Sciatic nerve (tissue), 2 donors: ENCODE measurements at regions not wholly inside any gene's neighbourhood (a gene's known extent, or its start where the extent isn't known, plus 50 kb on each side); places are given as distances from the start of the nearest gene placed in this dataset.
A peak's percentile ranks its signal among the peaks of the same experiment; 100 is the strongest.
"Not testable (repeated sequence)": the region's sequence is repeated elsewhere in the genome, so short reads cannot be mapped to it uniquely, and the experiment has no call there.

ENCODE experiments used
- ATAC-seq: fragments of 200-7000 bp; cut with Tn5 transposase; one replicate; pipeline ENCODE4 v1.9.1; 2020; ENCODE audit warnings: mild to moderate bottlenecking, moderate library complexity
- DNase-seq: peaks from one replicate; pipeline ENCODE4 v3.0.0-alpha.2; 2020; ENCODE audit warnings: low spot score
- intact Hi-C: fragments of 100-400 bp; cut with DNase I; formaldehyde crosslinking; loops from one replicate; pipeline ENCODE4 v1.14.2; 2022
- donor health status: DM: no; HTN: no; CAD: no.
- donor health status: DM: no; HTN: no; CAD: no.

DNA sequence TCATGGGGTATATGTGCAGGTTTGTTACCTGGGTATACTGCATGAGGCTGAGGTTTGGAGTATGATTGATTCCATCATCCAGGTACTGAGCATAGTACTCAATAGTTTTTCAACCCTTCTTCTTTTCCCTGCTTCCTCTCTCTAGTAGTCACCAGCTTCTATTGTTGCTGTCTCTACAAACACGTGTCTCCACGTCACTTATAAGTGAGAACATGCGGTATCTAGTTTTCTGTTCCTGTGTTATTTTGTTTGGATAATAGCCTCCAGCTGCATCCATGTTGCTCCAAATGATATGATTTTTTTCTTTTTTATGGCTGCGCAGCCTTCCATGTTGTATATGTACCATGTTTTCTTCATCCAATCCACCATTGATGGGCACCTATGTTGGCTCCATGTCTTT is 214.8 kb upstream of the TFPI start:
- ATAC-seq (no peak), DNase-seq (no peak)
- intact Hi-C loops = no loop called here

DNA sequence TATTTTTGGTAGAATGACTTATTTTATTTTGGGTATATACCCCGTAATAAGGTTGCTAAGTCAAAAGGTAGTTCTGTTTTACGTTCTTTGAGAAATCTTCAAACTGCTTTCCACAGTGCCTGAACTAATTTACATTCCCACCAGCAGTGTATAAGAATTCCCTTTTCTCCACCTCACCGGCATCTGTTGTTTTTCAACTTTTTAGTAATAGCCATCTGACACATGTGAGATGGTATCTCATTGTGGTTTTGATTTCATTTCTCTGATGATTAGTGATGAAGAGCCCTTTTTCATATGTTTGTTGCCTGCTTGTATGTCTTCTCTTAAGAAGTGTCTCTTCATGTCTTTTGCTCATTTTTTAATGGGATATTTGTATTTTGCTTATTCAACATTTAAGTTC is 215.2 kb upstream of the TFPI start:
- no peak for DNase-seq

DNA sequence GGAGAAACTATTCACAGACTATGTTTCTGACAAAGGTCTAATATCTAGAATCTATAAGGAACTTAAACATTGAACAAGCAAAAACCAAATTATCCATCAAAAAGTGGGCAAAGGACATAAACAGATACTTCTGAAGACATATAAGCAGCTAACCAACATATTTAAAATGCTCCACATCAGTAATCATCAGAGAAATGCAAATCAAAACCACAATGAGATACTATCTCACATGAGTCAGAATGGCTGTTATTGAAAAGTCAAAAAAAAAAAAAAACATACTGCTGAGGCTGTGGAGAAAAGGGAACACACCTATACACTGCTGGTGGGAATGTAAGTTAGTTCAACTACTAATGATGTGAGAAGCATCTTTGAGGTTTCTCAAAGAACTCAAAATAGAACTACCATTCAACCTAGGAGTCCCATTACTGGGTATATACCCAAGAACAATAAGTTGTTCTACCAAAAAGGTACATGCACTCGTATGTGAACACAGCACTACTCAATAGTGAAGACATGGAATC is 220.4 kb upstream of the TFPI start:
- intact Hi-C loops = no loop called here
- no peak for DNase-seq
- no peak for ATAC-seq

More for the DNA sequence above, 215.2 kb upstream of the TFPI start:
- intact Hi-C loops = no loop called here
- ATAC-seq = no peak

DNA sequence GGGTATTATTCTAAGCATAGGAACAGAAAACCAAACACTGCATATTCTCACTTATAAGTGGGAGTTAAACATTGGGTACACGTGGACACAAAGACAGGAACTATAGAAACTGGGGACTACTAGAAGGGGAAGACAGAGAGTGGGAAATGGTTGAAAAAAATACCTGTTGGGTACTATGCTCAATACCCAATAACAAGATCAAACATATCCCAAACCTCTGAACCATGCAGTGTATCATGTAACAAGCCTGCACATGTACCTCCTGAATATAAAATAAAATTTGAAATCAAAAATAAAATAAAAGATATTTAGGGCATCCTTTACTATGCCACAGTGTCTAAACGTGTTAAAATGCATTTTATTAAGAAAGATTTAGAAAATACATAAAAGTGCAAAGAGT is 221.0 kb upstream of the TFPI start:
- no peak for DNase-seq
- intact Hi-C loops = no loop called here
- no peak for ATAC-seq

DNA sequence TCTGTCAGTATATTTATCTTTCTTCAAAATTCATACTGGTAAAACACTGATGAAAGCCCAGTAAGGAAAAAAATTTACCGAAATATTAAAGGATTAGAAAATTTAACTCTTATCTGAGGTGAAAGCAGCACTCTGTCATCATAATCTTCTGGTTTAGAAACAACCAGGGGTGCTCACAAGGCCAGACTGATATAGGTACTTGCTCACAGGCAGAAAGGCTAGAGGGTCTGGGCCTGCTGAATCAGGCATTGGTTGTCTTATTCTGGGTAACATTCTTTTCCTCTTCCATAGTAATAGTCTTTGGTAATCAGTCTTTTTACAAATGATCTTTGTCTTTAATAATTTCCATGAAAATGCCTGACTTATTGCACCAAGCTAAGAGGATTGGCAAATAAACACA is 221.4 kb upstream of the TFPI start:
- ATAC-seq (no peak), DNase-seq (no peak)
- intact Hi-C loops = no loop called here

DNA sequence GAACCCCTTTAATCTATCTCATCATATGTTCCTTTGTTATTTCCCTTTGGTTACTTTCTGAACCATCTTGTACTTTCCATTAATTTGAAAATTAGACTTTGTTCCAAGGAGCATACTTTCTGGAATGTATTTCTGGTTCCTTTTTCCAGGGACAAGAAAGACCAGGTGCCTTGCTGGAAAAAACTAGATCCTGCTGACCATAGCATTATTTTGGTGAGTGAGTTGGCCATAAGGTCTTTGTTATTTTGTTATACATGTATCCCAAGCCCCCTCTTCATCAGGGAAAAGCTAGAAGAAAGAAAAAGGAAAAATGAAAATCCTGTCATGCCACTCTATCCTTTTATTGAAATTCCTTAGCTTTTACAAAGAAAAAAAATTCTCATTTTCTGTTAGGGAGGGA is 228.1 kb upstream of the TFPI start:
- intact Hi-C loops = loop anchor here (5.0 kb wide), 1 partner anchor 1770 kb away; no protein-coding TSS in a partner anchor
- ATAC-seq (no peak), DNase-seq (no peak)

DNA sequence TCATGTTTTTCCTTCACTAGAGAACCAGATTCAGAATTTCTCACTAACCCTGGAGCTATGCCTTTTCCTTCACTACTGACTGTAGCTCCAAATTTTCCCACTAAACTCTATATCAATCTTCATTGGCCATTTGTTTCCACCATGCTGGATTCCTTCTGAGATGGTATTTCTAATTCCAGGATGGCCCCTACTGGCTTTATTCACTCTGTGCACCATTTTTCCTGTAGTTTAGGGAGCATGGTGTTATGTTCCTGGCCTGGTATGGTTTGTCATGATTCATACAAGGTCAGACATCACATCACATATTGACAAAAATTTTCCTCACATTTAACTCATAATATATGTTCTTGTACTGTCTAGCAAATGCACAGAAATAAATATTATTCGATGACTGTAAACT is 229.2 kb upstream of the TFPI start:
- intact Hi-C loops = loop anchor here (5.0 kb wide), 1 partner anchor 1769 kb away; no protein-coding TSS in a partner anchor
- DNase-seq (no peak), ATAC-seq (no peak)

DNA sequence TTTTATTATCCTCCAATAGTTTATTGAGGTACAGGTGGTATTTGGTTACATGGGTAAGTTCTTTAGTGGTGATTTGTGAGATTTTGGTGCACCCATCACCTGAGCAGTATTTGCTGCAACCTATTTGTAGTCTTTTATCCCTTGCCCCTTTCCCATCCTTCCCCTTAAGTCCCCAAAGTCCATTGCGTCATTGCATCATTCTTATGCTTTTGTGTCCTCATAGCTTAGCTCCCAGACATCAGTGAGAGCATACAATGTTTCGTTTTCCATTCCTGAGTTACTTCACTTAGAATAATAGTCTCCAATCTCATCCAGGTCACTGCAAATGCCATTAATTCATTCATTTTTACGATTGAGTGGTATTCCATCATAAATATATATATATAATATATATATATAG is 229.9 kb upstream of the TFPI start:
- DNase-seq, ATAC-seq: not testable (repeated sequence)
- intact Hi-C loops = loop anchor here (5.0 kb wide), 1 partner anchor 1768 kb away; no protein-coding TSS in a partner anchor

DNA sequence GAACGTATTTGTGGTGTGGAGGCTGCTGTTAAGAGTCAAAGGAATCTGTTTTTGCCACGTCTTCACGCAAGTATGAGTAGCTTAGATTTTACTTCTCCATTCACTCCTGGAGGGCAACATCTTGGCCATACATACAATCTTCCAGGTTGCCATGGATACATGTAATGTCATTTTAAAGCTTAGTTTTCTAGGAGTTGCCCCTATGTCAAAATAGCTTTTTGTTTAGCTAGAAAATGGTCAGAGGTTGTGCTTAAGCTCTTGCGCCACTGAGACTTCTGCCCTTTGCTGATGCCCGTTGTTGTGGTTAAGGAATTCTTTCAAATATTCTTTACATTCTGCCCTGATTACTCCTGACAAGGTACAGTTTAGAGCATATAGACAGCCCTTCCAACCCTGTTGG is 245.4 kb upstream of the TFPI start:
- ATAC-seq (no peak), DNase-seq (no peak)
- intact Hi-C loops = no loop called here

DNA sequence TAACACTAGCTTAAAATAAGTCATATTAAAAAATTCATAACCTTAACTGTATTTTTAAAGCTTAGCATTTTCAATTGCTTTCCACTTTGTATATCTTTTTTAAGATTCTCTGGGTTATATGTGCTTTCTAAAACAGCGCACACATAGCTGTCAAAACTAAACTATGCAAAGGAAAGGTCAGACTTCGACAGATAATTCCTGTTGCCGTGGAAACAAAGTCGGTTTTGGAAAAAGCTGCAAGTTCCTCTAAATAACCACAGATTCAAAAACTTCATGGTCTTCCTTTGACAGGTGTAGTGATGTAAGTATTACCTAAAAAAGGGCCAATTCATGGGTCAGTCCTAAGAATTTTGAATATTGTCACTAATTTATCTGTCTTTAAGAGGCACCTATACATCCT is 249.6 kb upstream of the TFPI start:
- intact Hi-C loops = no loop called here

DNA sequence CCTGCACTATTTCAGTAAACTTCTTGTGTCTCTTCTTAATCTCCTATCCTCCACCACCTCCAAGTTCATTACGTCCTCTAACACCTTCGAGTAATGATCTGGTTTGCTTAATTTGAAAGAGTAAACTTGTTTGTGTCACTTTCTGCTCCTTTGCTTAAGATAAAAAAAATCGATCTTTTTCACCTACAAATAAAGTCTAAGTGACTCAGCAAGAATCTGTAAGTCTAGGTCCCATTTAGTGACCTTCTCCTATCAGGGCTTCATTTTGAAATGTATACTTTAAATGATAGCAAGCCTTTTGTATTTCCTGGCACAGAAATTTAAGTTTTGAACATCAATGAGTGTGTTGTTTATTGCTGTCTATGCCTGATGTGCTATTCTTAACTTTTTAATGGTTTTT is 260.9 kb upstream of the TFPI start:
- DNase-seq = no peak
- ATAC-seq = no peak
- intact Hi-C loops = no loop called here

More for the DNA sequence above, 249.6 kb upstream of the TFPI start:
- ATAC-seq = no peak
- DNase-seq = no peak

DNA sequence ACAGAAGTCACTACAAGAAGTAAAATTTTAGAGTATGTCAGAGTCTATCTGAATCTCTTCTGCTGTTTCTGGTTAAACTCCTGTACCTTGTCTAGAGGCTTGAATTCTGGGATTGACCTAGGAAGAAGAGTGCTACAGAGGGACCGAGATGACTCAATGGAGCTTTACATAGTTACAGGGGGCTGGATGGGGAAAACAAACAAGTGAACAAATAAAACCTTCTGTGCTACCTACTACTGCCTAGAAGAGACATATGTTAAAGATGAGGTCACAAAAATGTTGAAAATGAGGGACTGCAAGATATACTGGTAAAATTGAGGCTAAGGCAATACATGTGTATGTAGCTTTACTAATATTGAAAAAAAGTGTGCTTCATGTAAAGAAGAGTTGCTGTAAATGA is 265.4 kb upstream of the TFPI start:
- ATAC-seq = no peak
- intact Hi-C loops = no loop called here
- DNase-seq = no peak

DNA sequence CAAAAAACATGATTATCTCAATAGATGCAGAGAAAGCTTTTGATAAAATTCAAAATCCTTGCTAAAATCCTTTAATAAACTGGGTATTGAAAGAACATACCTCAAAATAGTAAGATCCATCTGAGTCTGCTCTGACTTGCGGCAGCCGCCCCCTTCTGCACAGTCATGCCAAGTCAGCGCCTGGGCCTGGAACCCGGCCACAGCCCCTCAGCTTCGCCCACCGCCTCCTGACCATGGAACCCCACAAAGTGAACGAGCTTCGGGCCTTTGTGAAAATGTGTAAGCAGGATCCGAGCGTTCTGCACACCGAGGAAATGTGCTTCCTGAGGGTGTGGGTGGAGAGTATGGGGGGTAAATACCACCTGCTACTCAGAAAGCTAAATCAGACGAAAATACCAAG is 270.9 kb upstream of the TFPI start:
- DNase-seq = no peak
- no peak for ATAC-seq
- intact Hi-C loops = no loop called here

DNA sequence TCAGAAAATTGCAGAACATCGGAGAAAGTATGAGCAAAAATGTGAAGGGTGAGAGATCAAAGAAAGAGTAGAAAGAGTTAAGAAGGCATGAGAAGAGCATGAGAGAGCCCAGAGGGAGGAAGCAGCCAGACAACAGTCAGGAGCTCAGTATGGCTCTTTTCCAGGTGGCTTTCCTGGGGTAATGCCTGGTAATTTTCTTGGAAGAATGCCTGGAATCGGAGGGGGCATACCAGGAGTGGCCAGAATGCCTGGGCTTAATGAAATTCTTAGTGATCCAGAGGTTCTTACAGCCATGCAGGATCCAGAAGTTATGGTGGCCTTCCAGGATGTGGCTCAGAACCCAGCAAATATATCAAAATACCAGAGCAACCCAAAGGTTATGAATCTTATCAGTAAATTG is 271.8 kb upstream of the TFPI start:
- intact Hi-C loops = no loop called here
- ATAC-seq = no peak
- DNase-seq = no peak

DNA sequence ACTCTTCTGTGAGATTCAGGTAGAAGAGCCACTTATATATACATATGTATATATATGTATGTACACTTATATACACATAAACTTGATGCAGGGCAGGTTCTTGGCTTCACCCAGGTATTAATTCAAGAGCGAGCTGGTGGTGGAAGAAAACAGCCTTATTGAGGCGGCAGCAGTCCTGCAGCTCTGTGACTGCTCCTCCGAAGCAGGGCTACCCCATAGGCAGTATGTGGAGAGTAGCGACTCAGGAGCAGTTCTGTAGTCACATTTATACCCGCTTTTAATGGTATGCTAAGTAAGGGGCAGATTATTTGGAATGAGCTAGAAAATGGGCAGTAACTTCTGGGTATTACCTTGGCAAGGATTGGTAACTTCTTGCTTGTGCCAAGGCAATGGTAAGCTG is 280.6 kb upstream of the TFPI start:
- intact Hi-C loops = no loop called here
- ATAC-seq (no peak), DNase-seq (no peak)

DNA sequence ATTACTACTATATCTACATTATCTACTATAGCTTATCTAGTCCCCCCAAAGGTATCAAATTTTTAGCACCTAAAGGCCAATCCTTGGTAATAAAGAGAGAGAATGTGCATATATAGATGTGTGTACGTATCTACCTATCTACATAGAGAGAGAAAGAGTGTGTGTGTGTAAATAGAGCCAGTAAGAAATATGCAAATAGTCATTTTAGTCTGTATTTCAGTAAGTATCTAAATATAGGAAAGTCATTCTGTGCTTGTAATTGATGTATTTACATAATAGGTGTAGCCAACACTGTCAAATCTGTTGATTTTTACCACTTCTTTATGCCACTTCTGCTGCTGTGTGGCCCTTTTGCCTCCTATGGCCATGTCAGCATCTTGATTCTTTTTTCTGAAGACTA is 284.5 kb upstream of the TFPI start:
- no peak for DNase-seq
- intact Hi-C loops = no loop called here
- ATAC-seq = no peak

DNA sequence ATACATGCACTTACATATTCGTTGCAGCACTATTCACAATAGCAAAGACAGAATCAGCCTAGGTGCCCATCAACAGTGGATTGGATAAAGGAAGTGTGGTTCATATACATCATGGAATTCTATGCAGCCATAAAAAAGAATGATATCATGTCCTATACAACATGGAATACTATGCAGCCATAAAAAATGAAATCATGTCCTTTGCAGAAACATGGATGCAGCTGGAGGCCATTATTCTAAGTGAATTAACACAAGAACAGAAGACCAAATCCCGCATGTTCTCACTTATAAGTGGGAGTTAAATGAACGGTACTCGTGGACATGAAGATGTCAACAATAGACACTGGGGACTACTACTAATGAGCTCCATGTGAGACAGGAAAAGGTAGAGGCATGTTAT is 288.1 kb upstream of the TFPI start:
- ATAC-seq = no peak
- intact Hi-C loops = no loop called here
- DNase-seq = no peak

DNA sequence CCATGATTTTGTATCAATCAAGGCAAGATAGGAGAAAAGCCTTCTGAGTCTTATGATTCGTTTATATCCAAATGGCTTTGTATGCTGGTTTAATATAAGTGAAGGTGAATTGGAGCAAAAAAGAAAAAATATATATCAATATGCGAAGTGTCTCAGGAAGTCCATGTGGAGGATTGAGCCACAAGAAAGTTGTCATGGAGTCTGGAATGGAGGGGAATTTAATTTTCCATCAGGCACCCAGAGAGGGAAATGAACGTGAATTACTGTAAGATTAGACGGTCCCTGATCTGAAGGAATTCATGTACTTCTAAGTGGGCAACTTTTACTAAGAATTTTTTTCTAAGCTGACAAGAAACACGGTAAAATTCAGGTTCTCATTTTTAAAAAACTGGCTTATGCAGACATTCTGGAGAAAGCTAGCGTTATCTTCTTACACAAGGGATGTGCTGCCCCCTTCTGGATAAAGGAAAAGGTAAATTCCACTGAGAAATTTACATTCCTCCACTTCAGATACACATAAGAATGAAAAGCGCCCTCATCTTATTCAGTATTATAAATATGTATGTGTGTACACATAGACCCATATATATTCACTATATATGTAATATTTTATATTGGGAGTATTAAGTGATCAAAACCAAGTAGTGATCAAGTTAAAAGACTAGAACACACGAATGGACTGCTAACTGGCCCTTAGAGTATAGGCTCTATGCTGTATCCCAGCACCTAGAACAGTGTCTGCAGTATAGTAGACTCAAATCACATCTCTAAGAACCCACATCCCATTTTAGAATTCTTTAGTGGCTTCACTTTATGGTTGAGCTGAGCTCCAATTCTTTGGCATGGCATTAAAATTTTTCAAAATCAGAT is 289.0 kb upstream of the TFPI start:
- DNase-seq (no peak), ATAC-seq (peak; percentile 55)
- intact Hi-C loops = no loop called here

DNA sequence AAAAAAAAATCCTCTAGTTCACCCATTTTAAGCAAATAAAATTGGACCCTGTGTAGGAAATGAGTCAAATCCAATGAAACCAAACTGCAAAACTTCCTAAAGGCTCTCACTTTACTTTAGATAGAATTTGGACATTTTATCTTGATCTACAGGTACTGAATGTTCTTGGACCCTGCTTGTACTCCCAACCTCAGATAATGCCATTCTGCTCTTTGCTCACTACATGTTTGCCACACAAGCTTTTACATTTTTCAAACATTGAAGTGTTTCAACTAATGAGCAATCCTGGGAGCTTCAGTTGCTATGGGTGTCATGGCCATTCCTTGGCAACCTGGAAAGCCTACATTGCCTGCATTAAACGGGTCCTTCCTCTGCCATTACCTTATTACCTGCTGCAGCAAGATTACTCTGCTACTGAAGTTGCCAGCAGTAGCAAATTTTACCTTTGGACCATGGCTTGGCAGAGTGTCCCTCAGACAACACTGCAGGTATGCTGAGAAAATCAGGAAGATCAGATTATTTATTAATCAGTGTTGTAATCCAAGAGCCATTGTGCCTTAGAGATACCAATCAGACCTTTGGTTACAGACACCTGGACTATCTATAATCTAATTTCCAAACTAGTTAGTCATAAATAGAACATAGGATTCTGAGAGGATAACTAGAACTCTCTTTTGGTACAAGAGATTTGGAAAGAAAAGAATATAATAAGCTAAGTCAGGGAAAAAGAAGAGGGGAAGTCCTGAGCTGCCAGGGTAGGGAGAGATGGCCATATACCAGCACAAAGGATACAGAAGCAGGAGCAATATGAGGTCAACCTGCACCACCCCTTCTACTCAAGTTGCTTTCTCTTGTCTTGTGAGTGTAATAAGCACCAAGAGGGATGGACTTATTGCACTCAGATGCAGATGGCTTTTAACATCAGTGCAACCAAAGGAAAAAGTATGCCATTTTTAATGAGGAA is 293.3 kb upstream of the TFPI start:
- intact Hi-C loops = no loop called here
- DNase-seq (no peak), ATAC-seq (no peak)
